Endothelial cell of umbilical vein (primary cell): ENCODE measurements at regions not wholly inside any gene's neighbourhood (a gene's known extent, or its start where the extent isn't known, plus 50 kb on each side); places are given as distances from the start of the nearest gene placed in this dataset.

Experiments used
- POLR2A ChIP-seq: IDR thresholded peaks from 2 replicates; pipeline ENCODE4 v1.6.1; 2012; ENCODE audit warnings: low read depth, mild to moderate bottlenecking, control low read depth, low read length
- TF ChIP-seq, protein P1 (sequence below), 2 donors: IDR thresholded peaks; 1 replicate in 1 of 2; 2 replicates in 1 of 2; pipeline ENCODE4 v1.5.1; 2011; ENCODE audit warnings: low read length in 2 of 2, mild to moderate bottlenecking in 2 of 2, moderate library complexity in 2 of 2, control low read depth in 1 of 2, inconsistent platforms in 1 of 2, low read depth in 1 of 2; ENCODE audit not compliant: insufficient read depth in 1 of 2; ENCODE audit errors: extremely low read depth in 1 of 2

DNA sequence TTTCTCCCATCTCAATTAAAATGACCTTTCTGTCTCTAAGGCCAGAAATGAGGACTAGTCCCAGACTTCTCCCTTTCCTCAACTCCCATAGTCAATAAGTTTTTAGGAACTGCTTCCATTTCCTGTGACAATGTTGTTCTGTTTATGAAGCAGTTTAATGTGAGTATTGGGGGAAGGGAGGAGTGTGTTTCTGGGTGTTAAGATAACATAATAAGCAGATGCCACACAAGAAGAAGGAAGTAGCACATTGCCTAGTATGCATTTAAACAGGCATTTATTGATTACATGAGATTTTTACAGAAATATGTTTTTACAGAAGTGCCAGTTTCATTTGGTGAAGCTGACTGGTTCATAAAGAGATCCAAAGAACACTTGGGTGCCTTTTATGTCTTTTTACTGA, 65.6 kb upstream of the TNR start:
- no peak for TF ChIP-seq POLR2A
- TF ChIP-seq, protein P1, sequence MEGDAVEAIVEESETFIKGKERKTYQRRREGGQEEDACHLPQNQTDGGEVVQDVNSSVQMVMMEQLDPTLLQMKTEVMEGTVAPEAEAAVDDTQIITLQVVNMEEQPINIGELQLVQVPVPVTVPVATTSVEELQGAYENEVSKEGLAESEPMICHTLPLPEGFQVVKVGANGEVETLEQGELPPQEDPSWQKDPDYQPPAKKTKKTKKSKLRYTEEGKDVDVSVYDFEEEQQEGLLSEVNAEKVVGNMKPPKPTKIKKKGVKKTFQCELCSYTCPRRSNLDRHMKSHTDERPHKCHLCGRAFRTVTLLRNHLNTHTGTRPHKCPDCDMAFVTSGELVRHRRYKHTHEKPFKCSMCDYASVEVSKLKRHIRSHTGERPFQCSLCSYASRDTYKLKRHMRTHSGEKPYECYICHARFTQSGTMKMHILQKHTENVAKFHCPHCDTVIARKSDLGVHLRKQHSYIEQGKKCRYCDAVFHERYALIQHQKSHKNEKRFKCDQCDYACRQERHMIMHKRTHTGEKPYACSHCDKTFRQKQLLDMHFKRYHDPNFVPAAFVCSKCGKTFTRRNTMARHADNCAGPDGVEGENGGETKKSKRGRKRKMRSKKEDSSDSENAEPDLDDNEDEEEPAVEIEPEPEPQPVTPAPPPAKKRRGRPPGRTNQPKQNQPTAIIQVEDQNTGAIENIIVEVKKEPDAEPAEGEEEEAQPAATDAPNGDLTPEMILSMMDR (IDR thresholded peaks at IDR 0.05; ENCODE audit: extremely low read depth in 1 of 2, insufficient read depth in 1 of 2, low read depth in 1 of 2, low read length in 2 of 2), result no peak
